ENCODE measurements at regions not wholly inside any gene's neighbourhood (a gene's known extent, or its start where the extent isn't known, plus 50 kb on each side); places are given as distances from the start of the nearest gene placed in this dataset.

GRCh38 chr20:21801193-21801592 is 95.7 kb downstream of the PAX1 start (continued):
- TF ChIP-seq CHD7 (IDR thresholded peaks at IDR 0.05; ENCODE audit: insufficient replicate concordance, low read length) (no peak), SP1 (IDR thresholded peaks at IDR 0.05; ENCODE audit: low read depth, low read length) (no peak)

Data from H1 (cell line).